GM23338 (cell line): ENCODE measurements at regions not wholly inside any gene's neighbourhood (a gene's known extent, or its start where the extent isn't known, plus 50 kb on each side); places are given as distances from the start of the nearest gene placed in this dataset.
A peak's percentile ranks its signal among the peaks of the same experiment; 100 is the strongest.

Source experiments
- ATAC-seq: fragments of 200-7000 bp; cut with Tn5 transposase; 3 replicates; pipeline ENCODE4 v1.9.1; 2020
- DNase-seq: peaks from one replicate; pipeline ENCODE4 v3.0.0-alpha.2; 2015; ENCODE audit warnings: low spot score
- H2AFZ ChIP-seq: fragments of 200-600 bp; sonication (generic); 2 replicates; pipeline ENCODE4 v1.8.0; 2016; ENCODE audit warnings: antibody characterized with exemption, mild to moderate bottlenecking, moderate library complexity
- H3F3A ChIP-seq: fragments of 200-600 bp; sonication (generic); replicated peaks from 2 replicates; pipeline ENCODE4 v1.8.0; 2017; ENCODE audit warnings: antibody characterized with exemption, mixed run types, low read depth
- H3K27ac ChIP-seq: fragments of 200-600 bp; sonication (generic); 2 replicates; pipeline ENCODE4 v1.6.1; 2016; ENCODE audit warnings: low read depth
- H3K27me3 ChIP-seq: fragments of 200-600 bp; sonication (generic); 2 replicates; pipeline ENCODE4 v1.8.0; 2016; ENCODE audit warnings: mild to moderate bottlenecking, mixed run types, moderate library complexity; ENCODE audit not compliant: insufficient read depth
- H3K36me3 ChIP-seq: fragments of 200-600 bp; sonication (generic); 2 replicates; pipeline ENCODE4 v1.8.0; 2016; ENCODE audit warnings: mild to moderate bottlenecking; ENCODE audit not compliant: insufficient read depth
- H3K4me1 ChIP-seq: fragments of 200-600 bp; sonication (generic); 2 replicates; pipeline ENCODE4 v1.8.0; 2016; ENCODE audit warnings: mild to moderate bottlenecking, moderate library complexity; ENCODE audit not compliant: insufficient read depth
- H3K4me2 ChIP-seq: fragments of 200-600 bp; sonication (generic); 2 replicates; pipeline ENCODE4 v1.7.1; 2017; ENCODE audit warnings: mixed run types
- H3K4me3 ChIP-seq: fragments of 200-600 bp; sonication (generic); 2 replicates; pipeline ENCODE4 v1.6.1; 2016; ENCODE audit warnings: mixed run types
- H3K79me2 ChIP-seq: fragments of 200-600 bp; sonication (generic); replicated peaks from 2 replicates; pipeline ENCODE4 v1.8.0; 2017; ENCODE audit warnings: mild to moderate bottlenecking; ENCODE audit not compliant: insufficient read depth
- H3K9me2 ChIP-seq: fragments of 200-600 bp; sonication (generic); 2 replicates; pipeline ENCODE4 v1.8.0; 2017; ENCODE audit not compliant: insufficient read depth
- H4K20me1 ChIP-seq: fragments of 200-600 bp; sonication (generic); replicated peaks from 2 replicates; pipeline ENCODE4 v1.8.0; 2017; ENCODE audit warnings: mild to moderate bottlenecking; ENCODE audit not compliant: insufficient read depth
- H3K27ac Mint-ChIP-seq: 2 replicates; pipeline ENCODE4 v1.8.0; 2020; ENCODE audit warnings: inconsistent platforms, mild to moderate bottlenecking, moderate library complexity, mixed read lengths
- H3K27me3 Mint-ChIP-seq: 3 replicates; pipeline ENCODE4 v1.8.0; 2022; ENCODE audit warnings: low read depth, mild to moderate bottlenecking, moderate library complexity, mixed read lengths, inconsistent platforms; ENCODE audit not compliant: insufficient read depth, poor library complexity
- H3K36me3 Mint-ChIP-seq: 3 replicates; pipeline ENCODE4 v1.8.0; 2021; ENCODE audit warnings: low read depth, mild to moderate bottlenecking, inconsistent platforms, moderate library complexity, mixed read lengths
- H3K4me1 Mint-ChIP-seq: 3 replicates; pipeline ENCODE4 v1.8.0; 2020; ENCODE audit warnings: mild to moderate bottlenecking, inconsistent platforms, mixed read lengths
- H3K4me3 Mint-ChIP-seq: 3 replicates; pipeline ENCODE4 v1.8.0; 2021; ENCODE audit warnings: moderate library complexity, mild to moderate bottlenecking, inconsistent platforms, mixed read lengths
- H3K9me3 Mint-ChIP-seq: 3 replicates; pipeline ENCODE4 v1.8.0; 2020; ENCODE audit warnings: moderate library complexity, mild to moderate bottlenecking, inconsistent platforms, mixed read lengths
- CREB1 ChIP-seq: fragments of 250-450 bp; sonication (Bioruptor Pico); IDR thresholded peaks from 2 replicates; pipeline ENCODE4 v1.5.0; 2020; ENCODE audit warnings: low read depth, mild to moderate bottlenecking, moderate library complexity
- EZH2 ChIP-seq: fragments of 200-600 bp; sonication (generic); IDR thresholded peaks from one replicate; pipeline ENCODE4 v1.8.0; 2017; ENCODE audit warnings: antibody characterized with exemption, mild to moderate bottlenecking, low read depth; ENCODE audit not compliant: unreplicated experiment
- EZH2phosphoT487 ChIP-seq: fragments of 200-600 bp; sonication (generic); IDR thresholded peaks from one replicate; pipeline ENCODE4 v1.8.1; 2018; ENCODE audit warnings: antibody characterized with exemption; ENCODE audit not compliant: unreplicated experiment
- JUNB ChIP-seq: IDR thresholded peaks from one replicate; pipeline ENCODE4 v1.6.1; 2016; ENCODE audit warnings: antibody characterized with exemption; ENCODE audit not compliant: unreplicated experiment
- NANOG ChIP-seq: IDR thresholded peaks from 2 replicates; pipeline ENCODE4 v1.6.1; 2016; ENCODE audit warnings: antibody characterized with exemption, borderline replicate concordance
- POLR2AphosphoS5 ChIP-seq: IDR thresholded peaks from 2 replicates; pipeline ENCODE4 v1.6.1; 2016; ENCODE audit warnings: antibody characterized with exemption, low read depth
- STAT1 ChIP-seq: IDR thresholded peaks from one replicate; pipeline ENCODE4 v1.6.1; 2016; ENCODE audit warnings: antibody characterized with exemption; ENCODE audit not compliant: unreplicated experiment
- ZNF114 ChIP-seq: fragments of 250-450 bp; sonication (Bioruptor Pico); IDR thresholded peaks from 2 replicates; pipeline ENCODE4 v1.5.0; 2020; ENCODE audit warnings: mild to moderate bottlenecking, moderate library complexity
- ZNF331 ChIP-seq: fragments of 250-450 bp; sonication (Bioruptor Pico); IDR thresholded peaks from 2 replicates; pipeline ENCODE4 v1.5.0; 2020; ENCODE audit warnings: low read depth, mild to moderate bottlenecking, moderate library complexity
- TF ChIP-seq, protein P1 (sequence below): fragments of 250-450 bp; sonication (Bioruptor Pico); IDR thresholded peaks from 2 replicates; pipeline ENCODE4 v1.5.0; 2020; ENCODE audit warnings: mild to moderate bottlenecking, moderate library complexity
- TF ChIP-seq, protein P2 (sequence below), 2 experiments: fragments of 200-600 bp in 1 of 2; sonication (generic) in 1 of 2; conservative IDR thresholded peaks; 2 replicates each; pipeline versions ENCODE4 v1.5.1 to v1.6.1; 2016 to 2017; ENCODE audit warnings: antibody characterized with exemption in 2 of 2, low read depth in 2 of 2, mild to moderate bottlenecking in 2 of 2, moderate library complexity in 1 of 2
- TF ChIP-seq, protein P3 (sequence below): IDR thresholded peaks from 2 replicates; pipeline ENCODE4 v1.6.1; 2016; ENCODE audit warnings: antibody characterized with exemption
- TF ChIP-seq, protein P4 (sequence below): IDR thresholded peaks from one replicate; pipeline ENCODE4 v1.6.1; 2018; ENCODE audit warnings: antibody characterized with exemption; ENCODE audit not compliant: unreplicated experiment

DNA sequence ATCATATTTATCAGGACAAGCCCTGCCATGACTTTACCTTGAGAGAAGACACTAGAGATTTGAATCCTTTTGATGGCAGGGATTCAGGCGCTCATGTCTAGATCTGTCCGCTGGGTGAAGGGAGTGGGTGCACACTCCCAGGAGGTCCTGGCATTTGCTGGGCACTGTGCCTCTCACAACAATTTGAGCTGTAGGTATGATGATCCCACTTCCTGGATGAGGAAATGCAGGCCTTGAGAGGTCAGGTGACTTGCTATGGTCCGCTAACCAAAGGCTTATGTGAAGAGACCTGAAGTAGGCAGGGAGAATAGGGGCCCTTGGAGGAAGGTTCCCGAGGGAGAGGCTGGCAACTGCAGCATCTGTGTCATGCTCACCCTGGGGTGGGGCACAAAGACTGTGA, 206.1 kb downstream of the HAUS1 start:
- DNase-seq (no peak), ATAC-seq (no peak; the same call in 2 of the 3 replicates)
- Mint-ChIP-seq H3K9me3 (0 out of 3 replicates have a peak, but pooled peaks cover 3% of the 10 kb centered on the region), H3K36me3 (no peaks in the 10 kb centered on the region), H3K27me3 (peaks cover 3% of the 10 kb centered on the region), H3K27ac (no peak overlapping the region; the same call in 1 of the 2 replicates), H3K4me1 (peaks cover 19% of the 10 kb centered on the region), H3K4me3 (no peak overlapping the region)
- no peaks in the 10 kb centered on the region for H3K79me2 ChIP-seq
- H3F3A ChIP-seq, result no peaks in the 10 kb centered on the region
- H4K20me1 ChIP-seq, result no peaks in the 10 kb centered on the region
- TF ChIP-seq, protein P1, sequence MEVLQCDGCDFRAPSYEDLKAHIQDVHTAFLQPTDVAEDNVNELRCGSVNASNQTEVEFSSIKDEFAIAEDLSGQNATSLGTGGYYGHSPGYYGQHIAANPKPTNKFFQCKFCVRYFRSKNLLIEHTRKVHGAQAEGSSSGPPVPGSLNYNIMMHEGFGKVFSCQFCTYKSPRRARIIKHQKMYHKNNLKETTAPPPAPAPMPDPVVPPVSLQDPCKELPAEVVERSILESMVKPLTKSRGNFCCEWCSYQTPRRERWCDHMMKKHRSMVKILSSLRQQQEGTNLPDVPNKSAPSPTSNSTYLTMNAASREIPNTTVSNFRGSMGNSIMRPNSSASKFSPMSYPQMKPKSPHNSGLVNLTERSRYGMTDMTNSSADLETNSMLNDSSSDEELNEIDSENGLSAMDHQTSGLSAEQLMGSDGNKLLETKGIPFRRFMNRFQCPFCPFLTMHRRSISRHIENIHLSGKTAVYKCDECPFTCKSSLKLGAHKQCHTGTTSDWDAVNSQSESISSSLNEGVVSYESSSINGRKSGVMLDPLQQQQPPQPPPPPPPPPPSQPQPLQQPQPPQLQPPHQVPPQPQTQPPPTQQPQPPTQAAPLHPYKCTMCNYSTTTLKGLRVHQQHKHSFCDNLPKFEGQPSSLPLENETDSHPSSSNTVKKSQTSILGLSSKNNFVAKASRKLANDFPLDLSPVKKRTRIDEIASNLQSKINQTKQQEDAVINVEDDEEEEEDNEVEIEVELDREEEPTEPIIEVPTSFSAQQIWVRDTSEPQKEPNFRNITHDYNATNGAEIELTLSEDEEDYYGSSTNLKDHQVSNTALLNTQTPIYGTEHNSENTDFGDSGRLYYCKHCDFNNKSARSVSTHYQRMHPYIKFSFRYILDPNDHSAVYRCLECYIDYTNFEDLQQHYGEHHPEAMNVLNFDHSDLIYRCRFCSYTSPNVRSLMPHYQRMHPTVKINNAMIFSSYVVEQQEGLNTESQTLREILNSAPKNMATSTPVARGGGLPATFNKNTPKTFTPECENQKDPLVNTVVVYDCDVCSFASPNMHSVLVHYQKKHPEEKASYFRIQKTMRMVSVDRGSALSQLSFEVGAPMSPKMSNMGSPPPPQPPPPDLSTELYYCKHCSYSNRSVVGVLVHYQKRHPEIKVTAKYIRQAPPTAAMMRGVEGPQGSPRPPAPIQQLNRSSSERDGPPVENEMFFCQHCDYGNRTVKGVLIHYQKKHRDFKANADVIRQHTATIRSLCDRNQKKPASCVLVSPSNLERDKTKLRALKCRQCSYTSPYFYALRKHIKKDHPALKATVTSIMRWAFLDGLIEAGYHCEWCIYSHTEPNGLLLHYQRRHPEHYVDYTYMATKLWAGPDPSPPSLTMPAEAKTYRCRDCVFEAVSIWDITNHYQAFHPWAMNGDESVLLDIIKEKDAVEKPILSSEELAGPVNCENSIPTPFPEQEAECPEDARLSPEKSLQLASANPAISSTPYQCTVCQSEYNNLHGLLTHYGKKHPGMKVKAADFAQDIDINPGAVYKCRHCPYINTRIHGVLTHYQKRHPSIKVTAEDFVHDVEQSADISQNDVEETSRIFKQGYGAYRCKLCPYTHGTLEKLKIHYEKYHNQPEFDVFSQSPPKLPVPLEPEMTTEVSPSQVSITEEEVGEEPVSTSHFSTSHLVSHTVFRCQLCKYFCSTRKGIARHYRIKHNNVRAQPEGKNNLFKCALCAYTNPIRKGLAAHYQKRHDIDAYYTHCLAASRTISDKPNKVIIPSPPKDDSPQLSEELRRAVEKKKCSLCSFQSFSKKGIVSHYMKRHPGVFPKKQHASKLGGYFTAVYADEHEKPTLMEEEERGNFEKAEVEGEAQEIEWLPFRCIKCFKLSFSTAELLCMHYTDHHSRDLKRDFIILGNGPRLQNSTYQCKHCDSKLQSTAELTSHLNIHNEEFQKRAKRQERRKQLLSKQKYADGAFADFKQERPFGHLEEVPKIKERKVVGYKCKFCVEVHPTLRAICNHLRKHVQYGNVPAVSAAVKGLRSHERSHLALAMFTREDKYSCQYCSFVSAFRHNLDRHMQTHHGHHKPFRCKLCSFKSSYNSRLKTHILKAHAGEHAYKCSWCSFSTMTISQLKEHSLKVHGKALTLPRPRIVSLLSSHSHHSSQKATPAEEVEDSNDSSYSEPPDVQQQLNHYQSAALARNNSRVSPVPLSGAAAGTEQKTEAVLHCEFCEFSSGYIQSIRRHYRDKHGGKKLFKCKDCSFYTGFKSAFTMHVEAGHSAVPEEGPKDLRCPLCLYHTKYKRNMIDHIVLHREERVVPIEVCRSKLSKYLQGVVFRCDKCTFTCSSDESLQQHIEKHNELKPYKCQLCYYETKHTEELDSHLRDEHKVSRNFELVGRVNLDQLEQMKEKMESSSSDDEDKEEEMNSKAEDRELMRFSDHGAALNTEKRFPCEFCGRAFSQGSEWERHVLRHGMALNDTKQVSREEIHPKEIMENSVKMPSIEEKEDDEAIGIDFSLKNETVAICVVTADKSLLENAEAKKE (CRISPR knock-in tag), result no peak
- no peak for TF ChIP-seq ZNF114 (CRISPR knock-in tag)
- TF ChIP-seq CREB1 (CRISPR knock-in tag), result no peak
- TF ChIP-seq EZH2, result no peak
- TF ChIP-seq, protein P2, sequence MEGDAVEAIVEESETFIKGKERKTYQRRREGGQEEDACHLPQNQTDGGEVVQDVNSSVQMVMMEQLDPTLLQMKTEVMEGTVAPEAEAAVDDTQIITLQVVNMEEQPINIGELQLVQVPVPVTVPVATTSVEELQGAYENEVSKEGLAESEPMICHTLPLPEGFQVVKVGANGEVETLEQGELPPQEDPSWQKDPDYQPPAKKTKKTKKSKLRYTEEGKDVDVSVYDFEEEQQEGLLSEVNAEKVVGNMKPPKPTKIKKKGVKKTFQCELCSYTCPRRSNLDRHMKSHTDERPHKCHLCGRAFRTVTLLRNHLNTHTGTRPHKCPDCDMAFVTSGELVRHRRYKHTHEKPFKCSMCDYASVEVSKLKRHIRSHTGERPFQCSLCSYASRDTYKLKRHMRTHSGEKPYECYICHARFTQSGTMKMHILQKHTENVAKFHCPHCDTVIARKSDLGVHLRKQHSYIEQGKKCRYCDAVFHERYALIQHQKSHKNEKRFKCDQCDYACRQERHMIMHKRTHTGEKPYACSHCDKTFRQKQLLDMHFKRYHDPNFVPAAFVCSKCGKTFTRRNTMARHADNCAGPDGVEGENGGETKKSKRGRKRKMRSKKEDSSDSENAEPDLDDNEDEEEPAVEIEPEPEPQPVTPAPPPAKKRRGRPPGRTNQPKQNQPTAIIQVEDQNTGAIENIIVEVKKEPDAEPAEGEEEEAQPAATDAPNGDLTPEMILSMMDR (conservative IDR thresholded peaks at IDR 0.05; ENCODE audit: low read depth in 2 of 2), result no peak
- TF ChIP-seq, protein P3, sequence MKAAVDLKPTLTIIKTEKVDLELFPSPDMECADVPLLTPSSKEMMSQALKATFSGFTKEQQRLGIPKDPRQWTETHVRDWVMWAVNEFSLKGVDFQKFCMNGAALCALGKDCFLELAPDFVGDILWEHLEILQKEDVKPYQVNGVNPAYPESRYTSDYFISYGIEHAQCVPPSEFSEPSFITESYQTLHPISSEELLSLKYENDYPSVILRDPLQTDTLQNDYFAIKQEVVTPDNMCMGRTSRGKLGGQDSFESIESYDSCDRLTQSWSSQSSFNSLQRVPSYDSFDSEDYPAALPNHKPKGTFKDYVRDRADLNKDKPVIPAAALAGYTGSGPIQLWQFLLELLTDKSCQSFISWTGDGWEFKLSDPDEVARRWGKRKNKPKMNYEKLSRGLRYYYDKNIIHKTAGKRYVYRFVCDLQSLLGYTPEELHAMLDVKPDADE, result no peak
- TF ChIP-seq ZNF331 (CRISPR knock-in tag), result no peak
- no peak for TF ChIP-seq NANOG
- TF ChIP-seq STAT1, result no peak
- TF ChIP-seq POLR2AphosphoS5, result no peak
- TF ChIP-seq JUNB, result no peak
- TF ChIP-seq, protein P4, sequence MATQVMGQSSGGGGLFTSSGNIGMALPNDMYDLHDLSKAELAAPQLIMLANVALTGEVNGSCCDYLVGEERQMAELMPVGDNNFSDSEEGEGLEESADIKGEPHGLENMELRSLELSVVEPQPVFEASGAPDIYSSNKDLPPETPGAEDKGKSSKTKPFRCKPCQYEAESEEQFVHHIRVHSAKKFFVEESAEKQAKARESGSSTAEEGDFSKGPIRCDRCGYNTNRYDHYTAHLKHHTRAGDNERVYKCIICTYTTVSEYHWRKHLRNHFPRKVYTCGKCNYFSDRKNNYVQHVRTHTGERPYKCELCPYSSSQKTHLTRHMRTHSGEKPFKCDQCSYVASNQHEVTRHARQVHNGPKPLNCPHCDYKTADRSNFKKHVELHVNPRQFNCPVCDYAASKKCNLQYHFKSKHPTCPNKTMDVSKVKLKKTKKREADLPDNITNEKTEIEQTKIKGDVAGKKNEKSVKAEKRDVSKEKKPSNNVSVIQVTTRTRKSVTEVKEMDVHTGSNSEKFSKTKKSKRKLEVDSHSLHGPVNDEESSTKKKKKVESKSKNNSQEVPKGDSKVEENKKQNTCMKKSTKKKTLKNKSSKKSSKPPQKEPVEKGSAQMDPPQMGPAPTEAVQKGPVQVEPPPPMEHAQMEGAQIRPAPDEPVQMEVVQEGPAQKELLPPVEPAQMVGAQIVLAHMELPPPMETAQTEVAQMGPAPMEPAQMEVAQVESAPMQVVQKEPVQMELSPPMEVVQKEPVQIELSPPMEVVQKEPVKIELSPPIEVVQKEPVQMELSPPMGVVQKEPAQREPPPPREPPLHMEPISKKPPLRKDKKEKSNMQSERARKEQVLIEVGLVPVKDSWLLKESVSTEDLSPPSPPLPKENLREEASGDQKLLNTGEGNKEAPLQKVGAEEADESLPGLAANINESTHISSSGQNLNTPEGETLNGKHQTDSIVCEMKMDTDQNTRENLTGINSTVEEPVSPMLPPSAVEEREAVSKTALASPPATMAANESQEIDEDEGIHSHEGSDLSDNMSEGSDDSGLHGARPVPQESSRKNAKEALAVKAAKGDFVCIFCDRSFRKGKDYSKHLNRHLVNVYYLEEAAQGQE, result no peak
- TF ChIP-seq EZH2phosphoT487, result no peak
- H3K4me1 ChIP-seq, result peaks cover 3% of the 10 kb centered on the region; the same call in 1 of the 2 replicates
- H3K9me2 ChIP-seq, result no peaks in the 10 kb centered on the region; the same call in 1 of the 2 replicates
- 0 out of 2 replicates have a peak overlapping the region, but pooled peaks have one; percentile 28 for H2AFZ ChIP-seq
- no peak overlapping the region for H3K27ac ChIP-seq
- no peaks in the 10 kb centered on the region for H3K27me3 ChIP-seq
- H3K36me3 ChIP-seq, result no peaks in the 10 kb centered on the region
- H3K4me3 ChIP-seq, result no peak overlapping the region
- H3K4me2 ChIP-seq, result no peak overlapping the region
